H9 (cell line): ENCODE measurements at regions not wholly inside any gene's neighbourhood (a gene's known extent, or its start where the extent isn't known, plus 50 kb on each side); places are given as distances from the start of the nearest gene placed in this dataset.
A peak's percentile ranks its signal among the peaks of the same experiment; 100 is the strongest.

Experiments
- DNase-seq: peaks from one replicate; pipeline ENCODE4 v3.0.0-alpha.2; 2017
- H2AFZ ChIP-seq: one replicate; pipeline ENCODE4 v1.6.1; 2013; ENCODE audit warnings: mild to moderate bottlenecking, low read length, control low read depth, moderate library complexity
- H2AK5ac ChIP-seq: 2 replicates; pipeline ENCODE4 v1.6.1; 2013; ENCODE audit warnings: low read length, control low read depth, mixed read lengths; ENCODE audit not compliant: insufficient read length
- H2BK120ac ChIP-seq: one replicate; pipeline ENCODE4 v1.6.1; 2013; ENCODE audit warnings: low read depth, mild to moderate bottlenecking, low read length, control low read depth, inconsistent platforms; ENCODE audit not compliant: poor library complexity, severe bottlenecking
- H2BK12ac ChIP-seq: 2 replicates; pipeline ENCODE4 v1.6.1; 2013; ENCODE audit warnings: low read length, control low read depth, mixed read lengths, low read depth; ENCODE audit not compliant: insufficient read length
- H2BK15ac ChIP-seq: 2 replicates; pipeline ENCODE4 v1.6.1; 2013; ENCODE audit warnings: low read depth, low read length, control low read depth
- H2BK20ac ChIP-seq: one replicate; pipeline ENCODE4 v1.6.1; 2013; ENCODE audit warnings: low read depth, mild to moderate bottlenecking, low read length, control low read depth, inconsistent platforms; ENCODE audit not compliant: poor library complexity, severe bottlenecking
- H2BK5ac ChIP-seq: 2 replicates; pipeline ENCODE4 v1.6.1; 2013; ENCODE audit warnings: low read length, control low read depth, mixed read lengths; ENCODE audit not compliant: insufficient read length
- H3K14ac ChIP-seq: 2 replicates; pipeline ENCODE4 v1.6.1; 2013; ENCODE audit warnings: low read length, control low read depth; ENCODE audit not compliant: insufficient read depth
- H3K18ac ChIP-seq: 2 replicates; pipeline ENCODE4 v1.6.1; 2013; ENCODE audit warnings: low read depth, mild to moderate bottlenecking, mixed read lengths, low read length, control low read depth; ENCODE audit not compliant: insufficient read length
- H3K23ac ChIP-seq: 2 replicates; pipeline ENCODE4 v1.6.1; 2013; ENCODE audit warnings: low read length, control low read depth, mixed read lengths, low read depth; ENCODE audit not compliant: insufficient read length
- H3K23me2 ChIP-seq: 2 replicates; pipeline ENCODE4 v1.6.1; 2013; ENCODE audit warnings: low read depth, mild to moderate bottlenecking, mixed read lengths, low read length, control low read depth; ENCODE audit not compliant: insufficient read length, poor library complexity, severe bottlenecking
- H3K27ac ChIP-seq: 2 replicates; pipeline ENCODE4 v1.5.1; 2013; ENCODE audit warnings: low read length, control low read depth, mixed read lengths, low read depth; ENCODE audit not compliant: insufficient read length
- H3K27me3 ChIP-seq: 2 replicates; pipeline ENCODE4 v1.6.1; 2013; ENCODE audit warnings: low read length, control low read depth, inconsistent platforms; ENCODE audit not compliant: insufficient read depth
- H3K4ac ChIP-seq: 2 replicates; pipeline ENCODE4 v1.6.1; 2013; ENCODE audit warnings: low read depth, mild to moderate bottlenecking, control low read depth, inconsistent platforms, low read length, moderate library complexity
- H3K4me1 ChIP-seq: 2 replicates; pipeline ENCODE4 v1.6.1; 2013; ENCODE audit warnings: low read length, control low read depth, inconsistent platforms; ENCODE audit not compliant: insufficient read depth
- H3K4me2 ChIP-seq: 2 replicates; pipeline ENCODE4 v1.6.1; 2013; ENCODE audit warnings: low read length, control low read depth, mixed read lengths; ENCODE audit not compliant: insufficient read length, insufficient read depth
- H3K56ac ChIP-seq: 2 replicates; pipeline ENCODE4 v1.6.1; 2013; ENCODE audit warnings: low read depth, mild to moderate bottlenecking, mixed read lengths, low read length, control low read depth; ENCODE audit not compliant: insufficient read length
- H3K79me1 ChIP-seq: 2 replicates; pipeline ENCODE4 v1.6.1; 2013; ENCODE audit warnings: low read depth, mild to moderate bottlenecking, moderate library complexity, low read length, control low read depth, inconsistent platforms; ENCODE audit not compliant: insufficient read depth, poor library complexity, severe bottlenecking
- H3K79me2 ChIP-seq: 2 replicates; pipeline ENCODE4 v1.6.1; 2013; ENCODE audit warnings: low read length, control low read depth, inconsistent platforms; ENCODE audit not compliant: insufficient read depth
- H3K9ac ChIP-seq: 2 replicates; pipeline ENCODE4 v1.6.1; 2013; ENCODE audit warnings: low read length, control low read depth, mixed read lengths; ENCODE audit not compliant: insufficient read length; ENCODE audit errors: extremely low read depth
- H3K9me3 ChIP-seq: one replicate; pipeline ENCODE4 v1.6.1; 2013; ENCODE audit warnings: low read depth, low read length, inconsistent platforms; ENCODE audit not compliant: control insufficient read depth
- H3T11ph ChIP-seq: one replicate; pipeline ENCODE4 v1.6.1; 2013; ENCODE audit warnings: mild to moderate bottlenecking, low read length, control low read depth, inconsistent platforms
- H4K20me1 ChIP-seq: one replicate; pipeline ENCODE4 v1.6.1; 2013; ENCODE audit not compliant: control insufficient read depth, insufficient read length, insufficient read depth
- H4K5ac ChIP-seq: 2 replicates; pipeline ENCODE4 v1.6.1; 2013; ENCODE audit warnings: low read depth, mild to moderate bottlenecking, mixed read lengths, low read length, control low read depth; ENCODE audit not compliant: insufficient read length
- H4K8ac ChIP-seq: replicated peaks from 2 replicates; pipeline ENCODE4 v1.6.1; 2013; ENCODE audit warnings: low read length, control low read depth, mixed read lengths, low read depth; ENCODE audit not compliant: insufficient read length
- H4K91ac ChIP-seq: 2 replicates; pipeline ENCODE4 v1.6.1; 2013; ENCODE audit warnings: low read depth, mild to moderate bottlenecking, moderate library complexity, mixed read lengths, low read length, control low read depth; ENCODE audit not compliant: insufficient read length
- H3K27ac Mint-ChIP-seq, 3 experiments: 2 replicates in 2 of 3; 3 replicates in 1 of 3; pipeline ENCODE4 v1.8.0; 2020 to 2021; ENCODE audit warnings: mixed read lengths in 3 of 3, mild to moderate bottlenecking in 1 of 3, moderate library complexity in 1 of 3
- H3K27me3 Mint-ChIP-seq: 2 replicates; pipeline ENCODE4 v1.8.0; 2021; ENCODE audit warnings: low read depth, mild to moderate bottlenecking, moderate library complexity, mixed read lengths
- H3K36me3 Mint-ChIP-seq, 3 experiments: 2 replicates in 2 of 3; 3 replicates in 1 of 3; pipeline ENCODE4 v1.8.0; 2020 to 2021; ENCODE audit warnings: low read depth in 3 of 3, mixed read lengths in 3 of 3; ENCODE audit not compliant: insufficient read depth in 1 of 3
- H3K4me1 Mint-ChIP-seq, 2 experiments: 2 replicates each; pipeline ENCODE4 v1.8.0; 2020; ENCODE audit warnings: mixed read lengths in 2 of 2
- H3K4me3 Mint-ChIP-seq, 2 experiments: 2 replicates in 1 of 2; 3 replicates in 1 of 2; pipeline ENCODE4 v1.8.0; 2020 to 2021; ENCODE audit warnings: mild to moderate bottlenecking in 2 of 2, mixed read lengths in 2 of 2, moderate library complexity in 1 of 2
- H3K9me3 Mint-ChIP-seq, 2 experiments: 2 replicates in 1 of 2; 3 replicates in 1 of 2; pipeline ENCODE4 v1.8.0; 2020; ENCODE audit warnings: mild to moderate bottlenecking in 2 of 2, mixed read lengths in 2 of 2, moderate library complexity in 1 of 2
- CTCF ChIP-seq: fragments of 200-600 bp; sonication (generic); conservative IDR thresholded peaks from 3 replicates; pipeline ENCODE4 v1.8.0; 2021; ENCODE audit warnings: antibody characterized with exemption, mild to moderate bottlenecking
- WGBS: extraction: QIAGEN DNeasy Blood & Tissue Kit; methylation state at CpG from one replicate; pipeline ENCODE4 v1.1.7; 2013; ENCODE audit warnings: missing lambda C conversion rate, low lambda C conversion rate, mixed read lengths; ENCODE audit not compliant: insufficient read length; ENCODE audit errors: extremely low coverage; 5-methylcytosine and 5-hydroxymethylcytosine counted together

- Histone ChIP-seq H3K27ac (no peak overlapping the region), H3K9ac (no peak overlapping the region), H3K27me3 (no peaks in the 10 kb centered on the region), H3T11ph (no peak overlapping the region), H2BK120ac (no peak overlapping the region), H3K56ac (no peak overlapping the region), H4K5ac (no peak overlapping the region), H3K4ac (no peak overlapping the region), H2BK12ac (no peak overlapping the region), H3K9me3 (peaks cover 4% of the 10 kb centered on the region), H4K91ac (no peak overlapping the region), H2BK5ac (no peak overlapping the region), H3K4me1 (no peaks in the 10 kb centered on the region), H2AFZ (no peak overlapping the region), H3K23me2 (no peaks in the 10 kb centered on the region), H3K79me1 (no peaks in the 10 kb centered on the region), H2AK5ac (no peak overlapping the region), H2BK20ac (no peak overlapping the region), H3K23ac (no peak overlapping the region), H3K79me2 (no peaks in the 10 kb centered on the region), H3K4me2 (no peak overlapping the region), H3K14ac (no peak overlapping the region), H3K18ac (no peak overlapping the region), H2BK15ac (no peak overlapping the region), H4K20me1 (no peaks in the 10 kb centered on the region), H4K8ac (no peak overlapping the region)
- Mint-ChIP-seq H3K36me3 (peaks cover 10 to 27% (median 11%) of the 10 kb centered on the region in 3 experiments), H3K27ac (peak overlapping the region in 1 of 3 experiments; percentile 20; a peak in 2 of 7 replicates), H3K27me3 (peaks cover 10% of the 10 kb centered on the region), H3K9me3 (peaks cover 21% of the 10 kb centered on the region in 2 experiments), H3K4me3 (no peak overlapping the region), H3K4me1 (peaks cover 16 to 19% of the 10 kb centered on the region in 2 experiments)
- no CpG with 5 or more reads among the region's 9 CpGs for WGBS
- TF ChIP-seq CTCF = no peak
- no peak for DNase-seq
Observed at GRCh38 chr15:58240191-58240932, 102.2 kb downstream of the AQP9 start.
